ENCODE measurements at regions not wholly inside any gene's neighbourhood (a gene's known extent, or its start where the extent isn't known, plus 50 kb on each side); places are given as distances from the start of the nearest gene placed in this dataset.

GRCh38 chr6:98324446-98324845, 509.9 kb upstream of the POU3F2 start:
- Mint-ChIP-seq H3K36me3 (ENCODE audit: insufficient read depth, unreplicated experiment) (no peaks in the 10 kb centered on the region), H3K4me1 (ENCODE audit: low read depth, unreplicated experiment) (no peaks in the 10 kb centered on the region), H3K27ac (ENCODE audit: unreplicated experiment) (no peak overlapping the region), H3K9me3 (ENCODE audit: low read depth, unreplicated experiment) (peaks cover 3% of the 10 kb centered on the region), H3K4me3 (ENCODE audit: low read depth, unreplicated experiment) (no peak overlapping the region), H3K27me3 (ENCODE audit: unreplicated experiment) (no peaks in the 10 kb centered on the region)
- intact Hi-C loops (cut with micrococcal nuclease; ENCODE audit: unreplicated experiment) = no loop called here
- no peak for TF ChIP-seq CTCF (IDR thresholded peaks at IDR 0.05; ENCODE audit: unreplicated experiment)
- CTCF ChIA-PET = no interaction called here
- BruUV-seq (replicated peaks) = no TSS peak
- DNase-seq = no peak

GRCh38 chr6:98325366-98325765, 509.0 kb upstream of the POU3F2 start:
- H3K27ac Mint-ChIP-seq (ENCODE audit: unreplicated experiment) = no peak overlapping the region
- H3K36me3 Mint-ChIP-seq (ENCODE audit: insufficient read depth, unreplicated experiment) = no peaks in the 10 kb centered on the region
- CTCF ChIA-PET = interaction anchor here (0.6 kb wide), 1 partner anchor 1136 kb away, joined by 9 read pairs; no protein-coding TSS in a partner anchor
- H3K4me3 Mint-ChIP-seq (ENCODE audit: low read depth, unreplicated experiment) = no peak overlapping the region
- H3K4me1 Mint-ChIP-seq (ENCODE audit: low read depth, unreplicated experiment) = no peaks in the 10 kb centered on the region
- intact Hi-C loops (cut with micrococcal nuclease; ENCODE audit: unreplicated experiment) = no loop called here
- TF ChIP-seq CTCF (IDR thresholded peaks at IDR 0.05; ENCODE audit: unreplicated experiment) = no peak
- no peak for DNase-seq
- BruUV-seq (replicated peaks) = no TSS peak
- peaks cover 3% of the 10 kb centered on the region for H3K9me3 Mint-ChIP-seq (ENCODE audit: low read depth, unreplicated experiment)
- H3K27me3 Mint-ChIP-seq (ENCODE audit: unreplicated experiment) = no peaks in the 10 kb centered on the region

GRCh38 chr6:98333273-98333672, 501.1 kb upstream of the POU3F2 start:
- no peaks in the 10 kb centered on the region for H3K27me3 Mint-ChIP-seq (ENCODE audit: unreplicated experiment)
- no peak for DNase-seq
- H3K27ac Mint-ChIP-seq (ENCODE audit: unreplicated experiment) = no peak overlapping the region
- CTCF ChIA-PET = no interaction called here
- H3K4me3 Mint-ChIP-seq (ENCODE audit: low read depth, unreplicated experiment) = no peak overlapping the region
- peaks cover 2% of the 10 kb centered on the region for H3K9me3 Mint-ChIP-seq (ENCODE audit: low read depth, unreplicated experiment)
- intact Hi-C loops (cut with micrococcal nuclease; ENCODE audit: unreplicated experiment) = no loop called here
- TF ChIP-seq CTCF (IDR thresholded peaks at IDR 0.05; ENCODE audit: unreplicated experiment) = no peak
- H3K36me3 Mint-ChIP-seq (ENCODE audit: insufficient read depth, unreplicated experiment) = no peaks in the 10 kb centered on the region
- no TSS peak for BruUV-seq (replicated peaks)
- no peaks in the 10 kb centered on the region for H3K4me1 Mint-ChIP-seq (ENCODE audit: low read depth, unreplicated experiment)

- Mint-ChIP-seq H3K9me3 (ENCODE audit: low read depth, unreplicated experiment) (no peaks in the 10 kb centered on the region), H3K4me1 (ENCODE audit: low read depth, unreplicated experiment) (no peaks in the 10 kb centered on the region), H3K4me3 (ENCODE audit: low read depth, unreplicated experiment) (no peak overlapping the region), H3K27me3 (ENCODE audit: unreplicated experiment) (no peaks in the 10 kb centered on the region), H3K27ac (ENCODE audit: unreplicated experiment) (no peak overlapping the region), H3K36me3 (ENCODE audit: insufficient read depth, unreplicated experiment) (no peaks in the 10 kb centered on the region)
- no peak for TF ChIP-seq CTCF (IDR thresholded peaks at IDR 0.05; ENCODE audit: unreplicated experiment)
- CTCF ChIA-PET = no interaction called here
- DNase-seq = no peak
- intact Hi-C loops (cut with micrococcal nuclease; ENCODE audit: unreplicated experiment) = no loop called here
- no TSS peak for BruUV-seq (replicated peaks)
Observed at GRCh38 chr6:98335594-98335993, 498.8 kb upstream of the POU3F2 start.

Measured in Calu3 (cell line).